HK-2 (cell line): ENCODE measurements at regions not wholly inside any gene's neighbourhood (a gene's known extent, or its start where the extent isn't known, plus 50 kb on each side); places are given as distances from the start of the nearest gene placed in this dataset.

Source experiments
- DNase-seq: peaks from one replicate; pipeline ENCODE4 v3.0.0-alpha.2; 2018; ENCODE audit not compliant: unreplicated experiment

- no peak for DNase-seq
These were observed 411.8 kb downstream of the FBXO15 start for GRCh38 chr18:73735836-73736235.

GRCh38 chr18:73733806-73734314 is 413.8 kb downstream of the FBXO15 start:
- DNase-seq, result no peak

GRCh38 chr18:73733376-73733775 is 414.3 kb downstream of the FBXO15 start:
- no peak for DNase-seq

GRCh38 chr18:73728657-73729056 is 419.0 kb downstream of the FBXO15 start:
- DNase-seq, result no peak

GRCh38 chr18:73724958-73725357 is 422.7 kb downstream of the FBXO15 start:
- DNase-seq, result no peak

GRCh38 chr18:73719611-73720010 is 428.0 kb downstream of the FBXO15 start:
- DNase-seq, result no peak

GRCh38 chr18:73717570-73717969 is 430.1 kb downstream of the FBXO15 start:
- DNase-seq, result no peak

- DNase-seq, result no peak
These were observed 432.4 kb downstream of the FBXO15 start for GRCh38 chr18:73715210-73715670.

GRCh38 chr18:73714466-73714865 is 433.2 kb downstream of the FBXO15 start:
- DNase-seq, result no peak

GRCh38 chr18:73711256-73711655 is 436.4 kb downstream of the FBXO15 start:
- DNase-seq, result no peak

GRCh38 chr18:73708591-73708990 is 439.0 kb downstream of the FBXO15 start:
- DNase-seq, result no peak

GRCh38 chr18:73707035-73707434 is 440.6 kb downstream of the FBXO15 start:
- DNase-seq, result no peak

GRCh38 chr18:73697353-73697752 is 450.3 kb downstream of the FBXO15 start:
- DNase-seq, result no peak

- DNase-seq, result no peak
These were observed 450.9 kb downstream of the FBXO15 start for GRCh38 chr18:73696698-73697097.

- no peak for DNase-seq
These were observed 451.5 kb downstream of the FBXO15 start for GRCh38 chr18:73696171-73696570.

- DNase-seq, result no peak
These were observed 454.5 kb downstream of the FBXO15 start for GRCh38 chr18:73693091-73693490.

- no peak for DNase-seq
These were observed 456.0 kb downstream of the FBXO15 start for GRCh38 chr18:73691624-73692023.

GRCh38 chr18:73691118-73691517 is 456.5 kb downstream of the FBXO15 start:
- DNase-seq, result no peak

- DNase-seq, result no peak
These were observed 457.4 kb downstream of the FBXO15 start for GRCh38 chr18:73690222-73690621.

- no peak for DNase-seq
These were observed 458.6 kb downstream of the FBXO15 start for GRCh38 chr18:73688851-73689711.

- DNase-seq, result no peak
These were observed 459.5 kb downstream of the FBXO15 start for GRCh38 chr18:73688161-73688560.

- no peak for DNase-seq
These were observed 463.0 kb downstream of the FBXO15 start for GRCh38 chr18:73684647-73685046.
